ENCODE measurements at regions not wholly inside any gene's neighbourhood (a gene's known extent, or its start where the extent isn't known, plus 50 kb on each side); places are given as distances from the start of the nearest gene placed in this dataset.

DNA sequence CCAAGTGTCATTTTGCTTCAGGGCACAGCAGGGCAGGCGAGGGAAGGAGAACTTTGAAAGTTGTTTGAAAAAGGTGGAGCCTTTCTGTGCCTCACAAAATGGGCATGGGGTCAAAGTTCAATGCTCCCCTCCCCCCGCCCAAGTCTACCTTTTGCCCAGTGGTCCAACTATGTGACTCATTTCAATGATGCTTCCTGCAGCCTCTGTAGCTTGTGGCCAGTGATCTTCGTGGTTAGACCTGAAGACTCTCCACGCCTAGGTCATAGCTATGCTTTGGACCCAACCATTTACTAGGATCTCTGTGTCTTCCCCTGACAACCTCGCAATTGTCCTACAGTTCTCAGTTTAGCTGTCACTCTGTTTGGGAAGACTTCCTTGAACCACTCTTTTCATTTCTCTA is 280.3 kb upstream of the GJB5 start:
- no peak overlapping the region for H3K4me3 ChIP-seq
- no TSS peak for BruUV-seq (replicated peaks)
- FAIRE-seq (no peak), ATAC-seq (no peak), DNase-seq (ENCODE audit: extremely low read depth in 1 of 4, low spot score in 3 of 4) (no peak)
- TF ChIP-seq, protein P1, sequence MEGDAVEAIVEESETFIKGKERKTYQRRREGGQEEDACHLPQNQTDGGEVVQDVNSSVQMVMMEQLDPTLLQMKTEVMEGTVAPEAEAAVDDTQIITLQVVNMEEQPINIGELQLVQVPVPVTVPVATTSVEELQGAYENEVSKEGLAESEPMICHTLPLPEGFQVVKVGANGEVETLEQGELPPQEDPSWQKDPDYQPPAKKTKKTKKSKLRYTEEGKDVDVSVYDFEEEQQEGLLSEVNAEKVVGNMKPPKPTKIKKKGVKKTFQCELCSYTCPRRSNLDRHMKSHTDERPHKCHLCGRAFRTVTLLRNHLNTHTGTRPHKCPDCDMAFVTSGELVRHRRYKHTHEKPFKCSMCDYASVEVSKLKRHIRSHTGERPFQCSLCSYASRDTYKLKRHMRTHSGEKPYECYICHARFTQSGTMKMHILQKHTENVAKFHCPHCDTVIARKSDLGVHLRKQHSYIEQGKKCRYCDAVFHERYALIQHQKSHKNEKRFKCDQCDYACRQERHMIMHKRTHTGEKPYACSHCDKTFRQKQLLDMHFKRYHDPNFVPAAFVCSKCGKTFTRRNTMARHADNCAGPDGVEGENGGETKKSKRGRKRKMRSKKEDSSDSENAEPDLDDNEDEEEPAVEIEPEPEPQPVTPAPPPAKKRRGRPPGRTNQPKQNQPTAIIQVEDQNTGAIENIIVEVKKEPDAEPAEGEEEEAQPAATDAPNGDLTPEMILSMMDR (IDR thresholded peaks at IDR 0.05 in 2 of 3, conservative IDR thresholded peaks at IDR 0.05 in 1 of 3; ENCODE audit: insufficient read depth in 2 of 3, low read depth in 1 of 3, low read length in 3 of 3) = no peak
- TF ChIP-seq, protein P2, sequence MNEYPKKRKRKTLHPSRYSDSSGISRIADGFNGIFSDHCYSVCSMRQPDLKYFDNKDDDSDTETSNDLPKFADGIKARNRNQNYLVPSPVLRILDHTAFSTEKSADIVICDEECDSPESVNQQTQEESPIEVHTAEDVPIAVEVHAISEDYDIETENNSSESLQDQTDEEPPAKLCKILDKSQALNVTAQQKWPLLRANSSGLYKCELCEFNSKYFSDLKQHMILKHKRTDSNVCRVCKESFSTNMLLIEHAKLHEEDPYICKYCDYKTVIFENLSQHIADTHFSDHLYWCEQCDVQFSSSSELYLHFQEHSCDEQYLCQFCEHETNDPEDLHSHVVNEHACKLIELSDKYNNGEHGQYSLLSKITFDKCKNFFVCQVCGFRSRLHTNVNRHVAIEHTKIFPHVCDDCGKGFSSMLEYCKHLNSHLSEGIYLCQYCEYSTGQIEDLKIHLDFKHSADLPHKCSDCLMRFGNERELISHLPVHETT (CRISPR knock-in tag; conservative IDR thresholded peaks at IDR 0.05 in 1 of 2, IDR thresholded peaks at IDR 0.05 in 1 of 2) = no peak
- TF ChIP-seq NRF1 (conservative IDR thresholded peaks at IDR 0.05 in 1 of 2, IDR thresholded peaks at IDR 0.05 in 1 of 2) = no peak
- TF ChIP-seq JUN (IDR thresholded peaks at IDR 0.05; ENCODE audit: borderline replicate concordance, low read depth, low read length) = no peak
- TF ChIP-seq JUN (CRISPR knock-in tag; IDR thresholded peaks at IDR 0.05; ENCODE audit: borderline replicate concordance) = no peak
- TF ChIP-seq SLC30A9 (CRISPR knock-in tag; IDR thresholded peaks at IDR 0.05) = no peak
- TF ChIP-seq, protein P3, sequence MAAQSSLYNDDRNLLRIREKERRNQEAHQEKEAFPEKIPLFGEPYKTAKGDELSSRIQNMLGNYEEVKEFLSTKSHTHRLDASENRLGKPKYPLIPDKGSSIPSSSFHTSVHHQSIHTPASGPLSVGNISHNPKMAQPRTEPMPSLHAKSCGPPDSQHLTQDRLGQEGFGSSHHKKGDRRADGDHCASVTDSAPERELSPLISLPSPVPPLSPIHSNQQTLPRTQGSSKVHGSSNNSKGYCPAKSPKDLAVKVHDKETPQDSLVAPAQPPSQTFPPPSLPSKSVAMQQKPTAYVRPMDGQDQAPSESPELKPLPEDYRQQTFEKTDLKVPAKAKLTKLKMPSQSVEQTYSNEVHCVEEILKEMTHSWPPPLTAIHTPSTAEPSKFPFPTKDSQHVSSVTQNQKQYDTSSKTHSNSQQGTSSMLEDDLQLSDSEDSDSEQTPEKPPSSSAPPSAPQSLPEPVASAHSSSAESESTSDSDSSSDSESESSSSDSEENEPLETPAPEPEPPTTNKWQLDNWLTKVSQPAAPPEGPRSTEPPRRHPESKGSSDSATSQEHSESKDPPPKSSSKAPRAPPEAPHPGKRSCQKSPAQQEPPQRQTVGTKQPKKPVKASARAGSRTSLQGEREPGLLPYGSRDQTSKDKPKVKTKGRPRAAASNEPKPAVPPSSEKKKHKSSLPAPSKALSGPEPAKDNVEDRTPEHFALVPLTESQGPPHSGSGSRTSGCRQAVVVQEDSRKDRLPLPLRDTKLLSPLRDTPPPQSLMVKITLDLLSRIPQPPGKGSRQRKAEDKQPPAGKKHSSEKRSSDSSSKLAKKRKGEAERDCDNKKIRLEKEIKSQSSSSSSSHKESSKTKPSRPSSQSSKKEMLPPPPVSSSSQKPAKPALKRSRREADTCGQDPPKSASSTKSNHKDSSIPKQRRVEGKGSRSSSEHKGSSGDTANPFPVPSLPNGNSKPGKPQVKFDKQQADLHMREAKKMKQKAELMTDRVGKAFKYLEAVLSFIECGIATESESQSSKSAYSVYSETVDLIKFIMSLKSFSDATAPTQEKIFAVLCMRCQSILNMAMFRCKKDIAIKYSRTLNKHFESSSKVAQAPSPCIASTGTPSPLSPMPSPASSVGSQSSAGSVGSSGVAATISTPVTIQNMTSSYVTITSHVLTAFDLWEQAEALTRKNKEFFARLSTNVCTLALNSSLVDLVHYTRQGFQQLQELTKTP (IDR thresholded peaks at IDR 0.05; ENCODE audit: low read depth in 1 of 2, partially characterized antibody in 2 of 2) = no peak
- intact Hi-C loops (cut with micrococcal nuclease) (no loop called here), in situ Hi-C loops (cut with MboI) (no loop called here)
- no peaks in the 10 kb centered on the region for H4K20me1 ChIP-seq (replicated peaks; ENCODE audit: control insufficient read depth, insufficient read depth, low read length)
- H3K9me1 ChIP-seq (ENCODE audit: control insufficient read depth, insufficient read depth, low read length) = no peaks in the 10 kb centered on the region
- no peak overlapping the region for H3K27ac ChIP-seq (ENCODE audit: extremely low read depth, low read depth, low read length)
- WGBS (ENCODE audit: insufficient coverage, low coverage, missing lambda C conversion rate) = 0% methylated on average over 5 of the region's 5 CpGs
- H3K36me3 ChIP-seq (ENCODE audit: control insufficient read depth, insufficient read depth, low read length) = no peaks in the 10 kb centered on the region
- no peak overlapping the region for H3K4me2 ChIP-seq (ENCODE audit: insufficient read depth, low read length)
- H3K9me3 ChIP-seq (replicated peaks; ENCODE audit: control insufficient read depth, insufficient read depth, low read depth, low read length) = no peaks in the 10 kb centered on the region
- no peak overlapping the region for H3K9ac ChIP-seq (ENCODE audit: insufficient read depth in 1 of 2, low read depth in 2 of 2, low read length in 2 of 2)
- peaks cover 0 to 6% of the 10 kb centered on the region in 2 experiments; a peak in 1 of 5 replicates for H3K27me3 ChIP-seq (ENCODE audit: control insufficient read depth in 2 of 2, insufficient read depth in 2 of 2, low read length in 2 of 2)
- H3K79me2 ChIP-seq (ENCODE audit: control insufficient read depth, insufficient read depth, low read length) = no peaks in the 10 kb centered on the region
- no peak overlapping the region for H2AFZ ChIP-seq (ENCODE audit: low read depth, low read length)
- ChIA-PET POLR2A (interaction anchor here (0.9 kb wide), 1 partner anchor 11 kb away, joined by 3 read pairs; no protein-coding TSS in a partner anchor), CTCF (ENCODE audit: low intra/inter-chr PET ratio) (no interaction called here)
- H3K4me1 ChIP-seq (replicated peaks in 1 of 2; ENCODE audit: control insufficient read depth in 2 of 2, insufficient read depth in 2 of 2, low read length in 2 of 2) = no peaks in the 10 kb centered on the region

All from K562 (cell line).